HepG2 (cell line): ENCODE measurements at regions not wholly inside any gene's neighbourhood (a gene's known extent, or its start where the extent isn't known, plus 50 kb on each side); places are given as distances from the start of the nearest gene placed in this dataset.

ENCODE experiments used
- GLI4 ChIP-seq: sonication (generic); formaldehyde crosslinking; IDR thresholded peaks from 2 replicates; pipeline ENCODE4 v1.5.1; 2020; ENCODE audit warnings: missing genetic modification reagents, mild to moderate bottlenecking, moderate library complexity, borderline replicate concordance
- HMG20A ChIP-seq: IDR thresholded peaks from 2 replicates; pipeline ENCODE4 v1.6.1; 2016; ENCODE audit warnings: borderline replicate concordance
- HNF4G ChIP-seq, 2 experiments: sonication (generic) in 1 of 2; formaldehyde crosslinking in 1 of 2; IDR thresholded peaks; 2 replicates each; pipeline versions ENCODE4 v1.4.0 to v1.6.1; 2011 to 2020; ENCODE audit warnings: borderline replicate concordance in 2 of 2, low read depth in 2 of 2, mild to moderate bottlenecking in 2 of 2, low read length in 1 of 2, missing genetic modification reagents in 1 of 2, moderate library complexity in 1 of 2
- POLR2A ChIP-seq, 2 experiments: IDR thresholded peaks; 2 replicates each; pipeline ENCODE4 v1.6.1; 2011; ENCODE audit warnings: low read depth in 2 of 2, low read length in 2 of 2, mild to moderate bottlenecking in 1 of 2, moderate library complexity in 1 of 2; ENCODE audit not compliant: insufficient read depth in 1 of 2
- RFX5 ChIP-seq: IDR thresholded peaks from 2 replicates; pipeline ENCODE4 v1.6.1; 2011; ENCODE audit warnings: low read depth, low read length, improper control_type of control experiment
- SATB2 ChIP-seq: sonication (generic); formaldehyde crosslinking; IDR thresholded peaks from 2 replicates; pipeline ENCODE4 v1.5.0; 2020; ENCODE audit warnings: missing genetic modification reagents
- TSC22D2 ChIP-seq: sonication (generic); formaldehyde crosslinking; IDR thresholded peaks from 2 replicates; pipeline ENCODE4 v1.5.1; 2020; ENCODE audit warnings: missing genetic modification reagents, mild to moderate bottlenecking, borderline replicate concordance
- ZNF207 ChIP-seq: fragments of 450-650 bp; IDR thresholded peaks from 2 replicates; pipeline ENCODE4 v1.6.1; 2016; ENCODE audit warnings: antibody characterized with exemption, borderline replicate concordance
- ZNF264 ChIP-seq: sonication (generic); formaldehyde crosslinking; IDR thresholded peaks from 2 replicates; pipeline ENCODE4 v1.4.0; 2020; ENCODE audit warnings: missing genetic modification reagents
- ZNF274 ChIP-seq: sonication (generic); formaldehyde crosslinking; IDR thresholded peaks from 2 replicates; pipeline ENCODE4 v1.5.1; 2020; ENCODE audit warnings: mild to moderate bottlenecking, missing genetic modification reagents
- ZNF331 ChIP-seq: sonication (generic); formaldehyde crosslinking; IDR thresholded peaks from 2 replicates; pipeline ENCODE4 v1.4.0; 2020; ENCODE audit warnings: missing genetic modification reagents
- TF ChIP-seq, protein P1 (sequence below): sonication (generic); formaldehyde crosslinking; IDR thresholded peaks from 2 replicates; pipeline ENCODE4 v1.5.0; 2020; ENCODE audit warnings: mild to moderate bottlenecking, missing genetic modification reagents, moderate library complexity
- TF ChIP-seq, protein P2 (sequence below): sonication (generic); formaldehyde crosslinking; IDR thresholded peaks from 2 replicates; pipeline ENCODE4 v1.4.0; 2020; ENCODE audit warnings: missing genetic modification reagents, borderline replicate concordance

GRCh38 chr10:130493446-130494145, 357.4 kb downstream of the GLRX3 start:
- TF ChIP-seq ZNF331 (CRISPR knock-in tag) (no peak), GLI4 (CRISPR knock-in tag) (no peak), HMG20A (CRISPR knock-in tag) (no peak), RFX5 (no peak), ZNF207 (no peak), POLR2A (IDR thresholded peaks at IDR 0.05; ENCODE audit: insufficient read depth in 1 of 2, low read depth in 2 of 2, low read length in 2 of 2) (no peak), HNF4G (IDR thresholded peaks at IDR 0.05; ENCODE audit: borderline replicate concordance, low read depth, low read length) (no peak), HNF4G (CRISPR knock-in tag; IDR thresholded peaks at IDR 0.05; ENCODE audit: borderline replicate concordance, low read depth) (no peak), TSC22D2 (CRISPR knock-in tag) (no peak), ZNF274 (no peak), SATB2 (no peak), ZNF264 (no peak)
- TF ChIP-seq, protein P1, sequence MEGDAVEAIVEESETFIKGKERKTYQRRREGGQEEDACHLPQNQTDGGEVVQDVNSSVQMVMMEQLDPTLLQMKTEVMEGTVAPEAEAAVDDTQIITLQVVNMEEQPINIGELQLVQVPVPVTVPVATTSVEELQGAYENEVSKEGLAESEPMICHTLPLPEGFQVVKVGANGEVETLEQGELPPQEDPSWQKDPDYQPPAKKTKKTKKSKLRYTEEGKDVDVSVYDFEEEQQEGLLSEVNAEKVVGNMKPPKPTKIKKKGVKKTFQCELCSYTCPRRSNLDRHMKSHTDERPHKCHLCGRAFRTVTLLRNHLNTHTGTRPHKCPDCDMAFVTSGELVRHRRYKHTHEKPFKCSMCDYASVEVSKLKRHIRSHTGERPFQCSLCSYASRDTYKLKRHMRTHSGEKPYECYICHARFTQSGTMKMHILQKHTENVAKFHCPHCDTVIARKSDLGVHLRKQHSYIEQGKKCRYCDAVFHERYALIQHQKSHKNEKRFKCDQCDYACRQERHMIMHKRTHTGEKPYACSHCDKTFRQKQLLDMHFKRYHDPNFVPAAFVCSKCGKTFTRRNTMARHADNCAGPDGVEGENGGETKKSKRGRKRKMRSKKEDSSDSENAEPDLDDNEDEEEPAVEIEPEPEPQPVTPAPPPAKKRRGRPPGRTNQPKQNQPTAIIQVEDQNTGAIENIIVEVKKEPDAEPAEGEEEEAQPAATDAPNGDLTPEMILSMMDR (CRISPR knock-in tag) = no peak
- TF ChIP-seq, protein P2, sequence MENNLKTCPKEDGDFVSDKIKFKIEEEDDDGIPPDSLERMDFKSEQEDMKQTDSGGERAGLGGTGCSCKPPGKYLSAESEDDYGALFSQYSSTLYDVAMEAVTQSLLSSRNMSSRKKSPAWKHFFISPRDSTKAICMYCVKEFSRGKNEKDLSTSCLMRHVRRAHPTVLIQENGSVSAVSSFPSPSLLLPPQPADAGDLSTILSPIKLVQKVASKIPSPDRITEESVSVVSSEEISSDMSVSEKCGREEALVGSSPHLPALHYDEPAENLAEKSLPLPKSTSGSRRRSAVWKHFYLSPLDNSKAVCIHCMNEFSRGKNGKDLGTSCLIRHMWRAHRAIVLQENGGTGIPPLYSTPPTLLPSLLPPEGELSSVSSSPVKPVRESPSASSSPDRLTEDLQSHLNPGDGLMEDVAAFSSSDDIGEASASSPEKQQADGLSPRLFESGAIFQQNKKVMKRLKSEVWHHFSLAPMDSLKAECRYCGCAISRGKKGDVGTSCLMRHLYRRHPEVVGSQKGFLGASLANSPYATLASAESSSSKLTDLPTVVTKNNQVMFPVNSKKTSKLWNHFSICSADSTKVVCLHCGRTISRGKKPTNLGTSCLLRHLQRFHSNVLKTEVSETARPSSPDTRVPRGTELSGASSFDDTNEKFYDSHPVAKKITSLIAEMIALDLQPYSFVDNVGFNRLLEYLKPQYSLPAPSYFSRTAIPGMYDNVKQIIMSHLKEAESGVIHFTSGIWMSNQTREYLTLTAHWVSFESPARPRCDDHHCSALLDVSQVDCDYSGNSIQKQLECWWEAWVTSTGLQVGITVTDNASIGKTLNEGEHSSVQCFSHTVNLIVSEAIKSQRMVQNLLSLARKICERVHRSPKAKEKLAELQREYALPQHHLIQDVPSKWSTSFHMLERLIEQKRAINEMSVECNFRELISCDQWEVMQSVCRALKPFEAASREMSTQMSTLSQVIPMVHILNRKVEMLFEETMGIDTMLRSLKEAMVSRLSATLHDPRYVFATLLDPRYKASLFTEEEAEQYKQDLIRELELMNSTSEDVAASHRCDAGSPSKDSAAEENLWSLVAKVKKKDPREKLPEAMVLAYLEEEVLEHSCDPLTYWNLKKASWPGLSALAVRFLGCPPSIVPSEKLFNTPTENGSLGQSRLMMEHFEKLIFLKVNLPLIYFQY (CRISPR knock-in tag) = no peak
